ENCODE measurements at regions not wholly inside any gene's neighbourhood (a gene's known extent, or its start where the extent isn't known, plus 50 kb on each side); places are given as distances from the start of the nearest gene placed in this dataset.

- DNase-seq (ENCODE audit: low spot score), result no peak
These were observed 466.0 kb downstream of the INSC start for GRCh38 chr11:15580775-15581095.

- DNase-seq (ENCODE audit: low spot score), result no peak
These were observed 469.4 kb downstream of the INSC start for GRCh38 chr11:15584158-15584557.

- DNase-seq (ENCODE audit: low spot score), result no peak
These were observed 471.0 kb downstream of the INSC start for GRCh38 chr11:15585602-15586331.

- DNase-seq (ENCODE audit: low spot score), result no peak
These were observed 472.2 kb downstream of the INSC start for GRCh38 chr11:15586741-15587473.

GRCh38 chr11:15589070-15589626 is 474.4 kb downstream of the INSC start:
- DNase-seq (ENCODE audit: low spot score), result no peak

GRCh38 chr11:15590132-15590531 is 475.4 kb downstream of the INSC start:
- no peak for DNase-seq (ENCODE audit: low spot score)

GRCh38 chr11:15591112-15591537 is 476.4 kb downstream of the INSC start:
- DNase-seq (ENCODE audit: low spot score), result no peak

- no peak for DNase-seq (ENCODE audit: low spot score)
These were observed 479.9 kb downstream of the INSC start for GRCh38 chr11:15594607-15595006.

GRCh38 chr11:15599376-15599775 is 484.7 kb downstream of the INSC start:
- DNase-seq (ENCODE audit: low spot score), result no peak

GRCh38 chr11:15602047-15602446 is 487.3 kb downstream of the INSC start:
- no peak for DNase-seq (ENCODE audit: low spot score)

- no peak for DNase-seq (ENCODE audit: low spot score)
These were observed 488.3 kb downstream of the INSC start for GRCh38 chr11:15602785-15603567.

GRCh38 chr11:15605094-15605493 is 490.4 kb downstream of the INSC start:
- DNase-seq (ENCODE audit: low spot score), result no peak

- DNase-seq (ENCODE audit: low spot score), result no peak
These were observed 492.8 kb downstream of the INSC start for GRCh38 chr11:15607361-15608036.

- no peak for DNase-seq (ENCODE audit: low spot score)
These were observed 494.7 kb downstream of the INSC start for GRCh38 chr11:15609445-15609844.

- DNase-seq (ENCODE audit: low spot score), result no peak
These were observed 496.2 kb downstream of the INSC start for GRCh38 chr11:15610881-15611280.

GRCh38 chr11:15613251-15613650 is 498.5 kb downstream of the INSC start:
- DNase-seq (ENCODE audit: low spot score), result no peak

GRCh38 chr11:15613789-15614188 is 499.1 kb downstream of the INSC start:
- no peak for DNase-seq (ENCODE audit: low spot score)

GRCh38 chr11:15615398-15616096 is 500.8 kb downstream of the INSC start:
- no peak for DNase-seq (ENCODE audit: low spot score)

- no peak for DNase-seq (ENCODE audit: low spot score)
These were observed 501.7 kb downstream of the INSC start for GRCh38 chr11:15616130-15617105.

GRCh38 chr11:15617126-15617525 is 502.4 kb downstream of the INSC start:
- DNase-seq (ENCODE audit: low spot score), result no peak
